ENCODE measurements at regions not wholly inside any gene's neighbourhood (a gene's known extent, or its start where the extent isn't known, plus 50 kb on each side); places are given as distances from the start of the nearest gene placed in this dataset.

- TF ChIP-seq EP300 (IDR thresholded peaks at IDR 0.05; ENCODE audit: low read depth) (no peak), CTCF (IDR thresholded peaks at IDR 0.05) (no peak)
Observed at GRCh38 chr4:159722052-159722451, 619.2 kb downstream of the RAPGEF2 start.
